Nephron progenitor cell (in vitro differentiated cells): ENCODE measurements at regions not wholly inside any gene's neighbourhood (a gene's known extent, or its start where the extent isn't known, plus 50 kb on each side); places are given as distances from the start of the nearest gene placed in this dataset.

Experiments used
- DNase-seq: peaks from one replicate; pipeline ENCODE4 v3.0.0; 2021
- H3K27ac Mint-ChIP-seq: 2 replicates; pipeline ENCODE4 v1.8.0; 2021; ENCODE audit warnings: mild to moderate bottlenecking, moderate library complexity, mixed read lengths
- H3K27me3 Mint-ChIP-seq: 2 replicates; pipeline ENCODE4 v1.8.0; 2021; ENCODE audit warnings: mild to moderate bottlenecking, low read depth, mixed read lengths; ENCODE audit not compliant: poor library complexity
- H3K36me3 Mint-ChIP-seq: 2 replicates; pipeline ENCODE4 v1.8.0; 2021; ENCODE audit warnings: low read depth, mixed read lengths
- H3K4me1 Mint-ChIP-seq: 2 replicates; pipeline ENCODE4 v1.8.0; 2021; ENCODE audit warnings: mixed read lengths
- H3K4me3 Mint-ChIP-seq: 2 replicates; pipeline ENCODE4 v1.8.0; 2021; ENCODE audit warnings: mild to moderate bottlenecking, moderate library complexity, mixed read lengths
- H3K9me3 Mint-ChIP-seq: 2 replicates; pipeline ENCODE4 v1.8.0; 2021; ENCODE audit warnings: mild to moderate bottlenecking, moderate library complexity, mixed read lengths
- CTCF ChIP-seq: fragments of 200-600 bp; sonication (generic); IDR thresholded peaks from 2 replicates; pipeline ENCODE4 v1.5.0; 2021; ENCODE audit warnings: antibody characterized with exemption

- DNase-seq, result no peak
- peaks cover 5% of the 10 kb centered on the region for H3K36me3 Mint-ChIP-seq
- H3K27me3 Mint-ChIP-seq, result peaks cover 12% of the 10 kb centered on the region
- peaks cover 6% of the 10 kb centered on the region for H3K9me3 Mint-ChIP-seq
- no peak overlapping the region for H3K4me3 Mint-ChIP-seq
- H3K27ac Mint-ChIP-seq, result no peak overlapping the region
- TF ChIP-seq CTCF, result no peak
- H3K4me1 Mint-ChIP-seq, result peaks cover 17% of the 10 kb centered on the region
Observed at GRCh38 chr18:79628416-79629248, 51.0 kb upstream of the CTDP1 start.

GRCh38 chr18:79629249-79629558, 50.4 kb upstream of the CTDP1 start:
- H3K9me3 Mint-ChIP-seq, result peaks cover 11% of the 10 kb centered on the region
- H3K27ac Mint-ChIP-seq, result no peak overlapping the region
- TF ChIP-seq CTCF, result no peak
- peaks cover 5% of the 10 kb centered on the region for H3K36me3 Mint-ChIP-seq
- H3K27me3 Mint-ChIP-seq, result peaks cover 10% of the 10 kb centered on the region
- H3K4me1 Mint-ChIP-seq, result peaks cover 17% of the 10 kb centered on the region
- H3K4me3 Mint-ChIP-seq, result no peak overlapping the region
- DNase-seq, result no peak

GRCh38 chr18:79629606-79630005, 50.0 kb upstream of the CTDP1 start:
- H3K27ac Mint-ChIP-seq, result no peak overlapping the region
- H3K27me3 Mint-ChIP-seq, result peaks cover 10% of the 10 kb centered on the region

More at GRCh38 chr18:79629606-79630005, 50.0 kb upstream of the CTDP1 start:
- TF ChIP-seq CTCF, result no peak
- Mint-ChIP-seq H3K36me3 (peaks cover 5% of the 10 kb centered on the region), H3K4me1 (peaks cover 17% of the 10 kb centered on the region), H3K9me3 (peaks cover 12% of the 10 kb centered on the region), H3K4me3 (no peak overlapping the region)
- no peak for DNase-seq
